H1 (cell line): ENCODE measurements at regions not wholly inside any gene's neighbourhood (a gene's known extent, or its start where the extent isn't known, plus 50 kb on each side); places are given as distances from the start of the nearest gene placed in this dataset.

Source experiments
- CTCF ChIA-PET: fragments of 300-600 bp; sonication (Branson Sonifier 250); formaldehyde crosslinking; loops from one replicate; lab custom pipeline; 2021; ENCODE audit not compliant: partially characterized antibody; lab: Charles Lee
- POLR2A ChIA-PET: fragments of 300-600 bp; sonication (Branson Sonifier 250); formaldehyde crosslinking; loops from one replicate; lab custom pipeline; 2021; ENCODE audit warnings: inconsistent platforms; ENCODE audit not compliant: partially characterized antibody; lab: Charles Lee
- DNase-seq, 2 experiments: peaks; one replicate each; pipeline versions ENCODE4 v3.0.0 to v3.0.0-alpha.2; 2010 to 2022; ENCODE audit warnings: low spot score in 2 of 2, low read depth in 1 of 2, mixed read lengths in 1 of 2
- FAIRE-seq: peaks from 2 replicates; lab custom pipeline; 2011; peaks lifted over from hg19 to GRCh38; lab: Jason Lieb, UNC
- H2AFZ ChIP-seq: 2 replicates; pipeline ENCODE4 v1.8.1; 2012; ENCODE audit warnings: low read length, inconsistent platforms
- H2AK5ac ChIP-seq: 2 replicates; pipeline ENCODE4 v1.6.1; 2013; ENCODE audit warnings: low read depth, low read length
- H2BK120ac ChIP-seq: replicated peaks from 2 replicates; pipeline ENCODE3; 2013; ENCODE audit warnings: low read depth, low read length, inconsistent platforms
- H2BK12ac ChIP-seq: 2 replicates; pipeline ENCODE4 v1.6.1; 2013; ENCODE audit warnings: low read depth, low read length
- H2BK15ac ChIP-seq: 2 replicates; pipeline ENCODE4 v1.6.1; 2013; ENCODE audit warnings: low read length
- H2BK20ac ChIP-seq: 2 replicates; pipeline ENCODE4 v1.6.1; 2013; ENCODE audit warnings: low read length
- H2BK5ac ChIP-seq: 2 replicates; pipeline ENCODE4 v1.6.1; 2013; ENCODE audit warnings: low read depth, low read length
- H3K14ac ChIP-seq: 2 replicates; pipeline ENCODE4 v1.6.1; 2013; ENCODE audit warnings: inconsistent platforms; ENCODE audit not compliant: insufficient read length
- H3K18ac ChIP-seq: 2 replicates; pipeline ENCODE4 v1.6.1; 2013; ENCODE audit warnings: low read length; ENCODE audit errors: extremely low read depth
- H3K23ac ChIP-seq: 2 replicates; pipeline ENCODE4 v1.6.1; 2013; ENCODE audit warnings: inconsistent platforms; ENCODE audit not compliant: insufficient read length
- H3K23me2 ChIP-seq: 2 replicates; pipeline ENCODE4 v1.6.1; 2013; ENCODE audit warnings: low read depth, low read length
- H3K27ac ChIP-seq: 2 replicates; pipeline ENCODE4 v1.6.1; 2011; ENCODE audit warnings: low read depth, low read length, inconsistent platforms
- H3K27me3 ChIP-seq, 4 experiments: replicated peaks in 1 of 4; 1 replicate in 1 of 4; 2 replicates in 3 of 4; pipeline versions ENCODE4 v1.6.1 to v1.8.1; 2011 to 2013; ENCODE audit warnings: low read length in 3 of 4, mild to moderate bottlenecking in 3 of 4, inconsistent platforms in 2 of 4, mixed read lengths in 2 of 4, moderate library complexity in 1 of 4; ENCODE audit not compliant: control insufficient read depth in 3 of 4, insufficient read depth in 3 of 4; ENCODE audit errors: extremely low read depth in 1 of 4
- H3K36me3 ChIP-seq, 4 experiments: 2 replicates each; pipeline versions ENCODE4 v1.6.1 to v1.8.1; 2011 to 2013; ENCODE audit warnings: mild to moderate bottlenecking in 4 of 4, low read length in 3 of 4, moderate library complexity in 2 of 4, control low read depth in 1 of 4, inconsistent platforms in 1 of 4; ENCODE audit not compliant: insufficient read depth in 4 of 4, control insufficient read depth in 2 of 4
- H3K4ac ChIP-seq: replicated peaks from 2 replicates; pipeline ENCODE3; 2013; ENCODE audit warnings: low read length, low read depth, mixed read lengths, inconsistent platforms; ENCODE audit not compliant: insufficient read length
- H3K4me1 ChIP-seq, 4 experiments: replicated peaks in 1 of 4; 1 replicate in 1 of 4; 2 replicates in 3 of 4; pipeline versions ENCODE4 v1.6.1 to v1.8.1; 2011 to 2013; ENCODE audit warnings: low read length in 3 of 4, inconsistent platforms in 2 of 4, mixed read lengths in 1 of 4; ENCODE audit not compliant: insufficient read depth in 4 of 4, control insufficient read depth in 3 of 4
- H3K4me2 ChIP-seq, 2 experiments: 2 replicates each; pipeline versions ENCODE4 v1.6.1 to v1.8.1; 2011 to 2013; ENCODE audit warnings: low read depth in 2 of 2, low read length in 2 of 2, control low read depth in 1 of 2, inconsistent platforms in 1 of 2, mild to moderate bottlenecking in 1 of 2; ENCODE audit not compliant: insufficient read depth in 1 of 2
- H3K4me3 ChIP-seq, 4 experiments: fragments of 200-600, 300-600 bp in 1 of 4; sonication (generic), shearing (Covaris generic), sonication (Bioruptor Twin) in 1 of 4; 2 replicates each; pipeline versions ENCODE4 v1.5.1 to v1.8.1; 2011 to 2016; ENCODE audit warnings: low read length in 4 of 4, low read depth in 3 of 4, control low read depth in 2 of 4, inconsistent platforms in 2 of 4, mild to moderate bottlenecking in 2 of 4, mixed read lengths in 1 of 4, moderate library complexity in 1 of 4; ENCODE audit not compliant: insufficient read depth in 2 of 4; ENCODE audit errors: extremely low read depth in 1 of 4
- H3K56ac ChIP-seq: replicated peaks from 2 replicates; pipeline ENCODE3; 2013; ENCODE audit warnings: low read depth, mild to moderate bottlenecking, mixed read lengths, low read length, inconsistent platforms; ENCODE audit not compliant: insufficient read length
- H3K79me1 ChIP-seq: 2 replicates; pipeline ENCODE4 v1.6.1; 2013; ENCODE audit warnings: low read depth, low read length, control low read depth
- H3K79me2 ChIP-seq, 2 experiments: 2 replicates each; pipeline versions ENCODE4 v1.6.1 to v1.8.1; 2012 to 2013; ENCODE audit warnings: low read length in 2 of 2, mild to moderate bottlenecking in 2 of 2, inconsistent platforms in 1 of 2; ENCODE audit not compliant: insufficient read depth in 2 of 2, control insufficient read depth in 1 of 2
- H3K9ac ChIP-seq, 4 experiments: replicated peaks in 1 of 4; 1 replicate in 1 of 4; 2 replicates in 3 of 4; pipeline versions ENCODE4 v1.6.1 to v1.8.1; 2011 to 2013; ENCODE audit warnings: low read depth in 3 of 4, low read length in 3 of 4, control low read depth in 2 of 4, mild to moderate bottlenecking in 2 of 4, moderate library complexity in 2 of 4, inconsistent platforms in 1 of 4; ENCODE audit errors: extremely low read depth in 1 of 4
- H3K9me3 ChIP-seq, 2 experiments: 2 replicates each; pipeline versions ENCODE4 v1.6.1 to v1.8.1; 2012 to 2013; ENCODE audit warnings: mild to moderate bottlenecking in 2 of 2, moderate library complexity in 2 of 2, control low read depth in 1 of 2, inconsistent platforms in 1 of 2, low read depth in 1 of 2, low read length in 1 of 2, mixed read lengths in 1 of 2; ENCODE audit not compliant: insufficient read depth in 2 of 2
- H4K20me1 ChIP-seq, 2 experiments: replicated peaks in 1 of 2; 2 replicates each; pipeline versions ENCODE3 to v1.8.1; 2011 to 2013; ENCODE audit warnings: inconsistent platforms in 2 of 2, low read length in 2 of 2, mild to moderate bottlenecking in 1 of 2; ENCODE audit not compliant: insufficient read depth in 2 of 2, control insufficient read depth in 1 of 2
- H4K5ac ChIP-seq: 2 replicates; pipeline ENCODE4 v1.6.1; 2013; ENCODE audit warnings: low read length, low read depth, mixed read lengths, inconsistent platforms; ENCODE audit not compliant: insufficient read length
- H4K8ac ChIP-seq: 2 replicates; pipeline ENCODE4 v1.8.0; 2013; ENCODE audit warnings: mild to moderate bottlenecking, moderate library complexity, low read length, inconsistent platforms; ENCODE audit not compliant: insufficient read depth; ENCODE audit errors: extremely low read depth
- H4K91ac ChIP-seq: replicated peaks from 2 replicates; pipeline ENCODE3; 2013; ENCODE audit warnings: low read length, mixed read lengths, inconsistent platforms; ENCODE audit not compliant: insufficient read length
- ATF2 ChIP-seq: IDR thresholded peaks from 2 replicates; pipeline ENCODE4 v1.6.1; 2012; ENCODE audit warnings: low read length, inconsistent platforms
- CBX5 ChIP-seq: fragments of 300-800, 300-1000 bp; sonication (generic); IDR thresholded peaks from 2 replicates; pipeline ENCODE4 v1.7.1; 2016; ENCODE audit warnings: antibody characterized with exemption, low read length, low read depth
- EGR1 ChIP-seq: IDR thresholded peaks from 2 replicates; pipeline ENCODE4 v1.6.1; 2011; ENCODE audit warnings: low read depth, low read length, borderline replicate concordance
- GABPA ChIP-seq: IDR thresholded peaks from 2 replicates; pipeline ENCODE4 v1.6.1; 2011; ENCODE audit warnings: mild to moderate bottlenecking, low read length, moderate library complexity, borderline replicate concordance; ENCODE audit not compliant: insufficient read depth
- KDM1A ChIP-seq: fragments of 200-600, 300-600 bp; sonication (generic); IDR thresholded peaks from 2 replicates; pipeline ENCODE4 v1.7.1; 2016; ENCODE audit warnings: mild to moderate bottlenecking, low read length, borderline replicate concordance
- KDM5A ChIP-seq: fragments of 200-600 bp; IDR thresholded peaks from 2 replicates; pipeline ENCODE4 v1.7.1; 2012; ENCODE audit warnings: mild to moderate bottlenecking, low read length, inconsistent platforms, mixed read lengths
- POLR2A ChIP-seq, 2 experiments: IDR thresholded peaks; 1 replicate in 1 of 2; 2 replicates in 1 of 2; pipeline ENCODE4 v1.6.1; 2011; ENCODE audit warnings: low read depth in 2 of 2, low read length in 2 of 2, mild to moderate bottlenecking in 2 of 2; ENCODE audit errors: control extremely low read depth in 1 of 2
- SIX5 ChIP-seq: IDR thresholded peaks from 2 replicates; pipeline ENCODE4 v1.6.1; 2011; ENCODE audit warnings: mild to moderate bottlenecking, low read depth, low read length
- SRF ChIP-seq: IDR thresholded peaks from 2 replicates; pipeline ENCODE4 v1.6.1; 2011; ENCODE audit warnings: mild to moderate bottlenecking, low read depth, low read length, moderate library complexity
- TCF12 ChIP-seq: IDR thresholded peaks from 2 replicates; pipeline ENCODE4 v1.6.1; 2011; ENCODE audit warnings: low read depth, mild to moderate bottlenecking, low read length
- USF2 ChIP-seq: IDR thresholded peaks from 2 replicates; pipeline ENCODE4 v1.6.1; 2011; ENCODE audit warnings: low read length, improper control_type of control experiment
- WGBS, 2 experiments: shearing (Covaris generic) in 1 of 2; methylation state at CpG; one replicate each; pipeline versions ENCODE4 v1.1.6 to v1.1.7; 2013 to 2015; ENCODE audit warnings: low lambda C conversion rate in 2 of 2, mixed read lengths in 2 of 2, inconsistent platforms in 1 of 2, low coverage in 1 of 2, missing lambda C conversion rate in 1 of 2; ENCODE audit not compliant: insufficient replicate concordance in 2 of 2, insufficient coverage in 1 of 2, insufficient read length in 1 of 2; ENCODE audit errors: extremely low coverage in 1 of 2, missing lambda C conversion rate in 1 of 2; 5-methylcytosine and 5-hydroxymethylcytosine counted together

GRCh38 chr6:77326029-77326428 is 137.3 kb downstream of the HTR1B start:
- DNase-seq (no peak), FAIRE-seq (no peak)
- no peak overlapping the region for H2BK120ac ChIP-seq
- no peaks in the 10 kb centered on the region for H3K36me3 ChIP-seq
- no peak overlapping the region for H2BK20ac ChIP-seq
- H3K4ac ChIP-seq, result no peak overlapping the region
- no peak overlapping the region for H3K4me3 ChIP-seq
- WGBS, 2 experiments, result 97% methylated on average over 3 of the region's 3 CpGs; no CpG with 5 or more reads in 1 of the 2 experiments
- no peak overlapping the region for H3K14ac ChIP-seq
- H2AK5ac ChIP-seq, result no peak overlapping the region
- H3K56ac ChIP-seq, result no peak overlapping the region
- no peak overlapping the region for H3K18ac ChIP-seq
- no peaks in the 10 kb centered on the region for H3K79me1 ChIP-seq
- ChIA-PET CTCF (interaction anchor here (0.6 kb wide), 1 partner anchor 38 kb away, joined by 6 read pairs; no protein-coding TSS in a partner anchor), POLR2A (no interaction called here)
- no peak overlapping the region for H3K27ac ChIP-seq
- no peak overlapping the region for H3K23ac ChIP-seq
- no peaks in the 10 kb centered on the region for H3K79me2 ChIP-seq
- no peak overlapping the region for H4K8ac ChIP-seq
- TF ChIP-seq USF2 (no peak), ATF2 (no peak), TCF12 (no peak), EGR1 (no peak), SIX5 (no peak), KDM5A (no peak), GABPA (no peak), SRF (no peak), POLR2A (IDR thresholded peaks at IDR 0.05; ENCODE audit: control extremely low read depth in 1 of 2, low read depth in 2 of 2, low read length in 2 of 2) (no peak), CBX5 (no peak), KDM1A (no peak)
- H3K27me3 ChIP-seq, result no peaks in the 10 kb centered on the region
- H3K9me3 ChIP-seq, result no peaks in the 10 kb centered on the region
- H3K4me2 ChIP-seq, result no peak overlapping the region
- no peaks in the 10 kb centered on the region for H3K23me2 ChIP-seq
- H3K4me1 ChIP-seq, result peaks cover 0 to 2% (median 0%) of the 10 kb centered on the region in 4 experiments; a peak in 1 of 7 replicates
- H4K5ac ChIP-seq, result no peak overlapping the region
- H4K91ac ChIP-seq, result no peak overlapping the region
- H3K9ac ChIP-seq, result no peak overlapping the region
- H4K20me1 ChIP-seq, result no peaks in the 10 kb centered on the region
- no peak overlapping the region for H2BK12ac ChIP-seq
- no peak overlapping the region for H2BK15ac ChIP-seq
- no peak overlapping the region for H2AFZ ChIP-seq
- no peak overlapping the region for H2BK5ac ChIP-seq
